IMR-90 (cell line): ENCODE measurements at regions not wholly inside any gene's neighbourhood (a gene's known extent, or its start where the extent isn't known, plus 50 kb on each side); places are given as distances from the start of the nearest gene placed in this dataset.

ENCODE experiments used
- BHLHE40 ChIP-seq: fragments of 150-350 bp; IDR thresholded peaks from 2 replicates; pipeline ENCODE4 v1.6.1; 2016; ENCODE audit warnings: mild to moderate bottlenecking, low read depth, low read length
- FOS ChIP-seq: fragments of 150-350 bp; IDR thresholded peaks from 2 replicates; pipeline ENCODE4 v1.6.1; 2016; ENCODE audit warnings: low read depth, low read length
- MAFK ChIP-seq: IDR thresholded peaks from 2 replicates; pipeline ENCODE4 v1.6.1; 2012; ENCODE audit warnings: low read depth, low read length, improper control_type of control experiment
- MXI1 ChIP-seq: IDR thresholded peaks from 2 replicates; pipeline ENCODE4 v1.6.1; 2012; ENCODE audit warnings: low read depth, mild to moderate bottlenecking, low read length, moderate library complexity, borderline replicate concordance
- POLR2A ChIP-seq: IDR thresholded peaks from 2 replicates; pipeline ENCODE4 v1.6.1; 2012; ENCODE audit warnings: mild to moderate bottlenecking, low read depth, low read length
- RAD21 ChIP-seq: IDR thresholded peaks from 2 replicates; pipeline ENCODE4 v1.6.1; 2012; ENCODE audit warnings: low read length, improper control_type of control experiment
- RFX5 ChIP-seq: IDR thresholded peaks from 2 replicates; pipeline ENCODE4 v1.8.0; 2012; ENCODE audit warnings: low read depth, mild to moderate bottlenecking, low read length, moderate library complexity
- SMC3 ChIP-seq: fragments of 150-350 bp; IDR thresholded peaks from 2 replicates; pipeline ENCODE4 v1.6.1; 2016; ENCODE audit warnings: low read depth, mild to moderate bottlenecking, antibody characterized with exemption, low read length, moderate library complexity
- USF2 ChIP-seq: fragments of 150-350 bp; IDR thresholded peaks from 2 replicates; pipeline ENCODE4 v1.6.1; 2017; ENCODE audit warnings: mild to moderate bottlenecking, antibody characterized with exemption, low read length, low read depth
- TF ChIP-seq, protein P1 (sequence below): conservative IDR thresholded peaks from 2 replicates; pipeline ENCODE4 v1.5.1; 2012; ENCODE audit warnings: mild to moderate bottlenecking, low read depth, low read length, improper control_type of control experiment

DNA sequence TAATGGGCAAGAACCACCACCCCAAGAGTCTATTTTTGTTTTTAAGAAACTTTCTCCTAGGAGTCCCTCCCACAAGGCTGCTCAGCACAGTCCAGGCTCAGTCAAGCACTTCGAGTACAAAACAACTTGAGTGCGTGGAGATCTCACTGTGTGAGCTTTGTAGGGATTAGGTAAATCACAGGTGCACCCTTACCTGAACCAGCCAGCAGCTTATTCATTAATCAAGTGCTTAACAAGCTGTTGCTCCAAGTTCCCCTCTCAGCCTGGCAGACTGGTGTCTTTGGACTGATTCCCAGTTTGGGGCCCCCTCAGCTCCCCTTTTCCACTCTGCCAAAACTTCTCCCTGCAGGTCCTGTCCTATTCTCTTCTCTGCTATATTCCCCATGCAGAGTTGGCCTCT lies 133.1 kb downstream of the LY86 start:
- no peak for TF ChIP-seq BHLHE40
- TF ChIP-seq, protein P1, sequence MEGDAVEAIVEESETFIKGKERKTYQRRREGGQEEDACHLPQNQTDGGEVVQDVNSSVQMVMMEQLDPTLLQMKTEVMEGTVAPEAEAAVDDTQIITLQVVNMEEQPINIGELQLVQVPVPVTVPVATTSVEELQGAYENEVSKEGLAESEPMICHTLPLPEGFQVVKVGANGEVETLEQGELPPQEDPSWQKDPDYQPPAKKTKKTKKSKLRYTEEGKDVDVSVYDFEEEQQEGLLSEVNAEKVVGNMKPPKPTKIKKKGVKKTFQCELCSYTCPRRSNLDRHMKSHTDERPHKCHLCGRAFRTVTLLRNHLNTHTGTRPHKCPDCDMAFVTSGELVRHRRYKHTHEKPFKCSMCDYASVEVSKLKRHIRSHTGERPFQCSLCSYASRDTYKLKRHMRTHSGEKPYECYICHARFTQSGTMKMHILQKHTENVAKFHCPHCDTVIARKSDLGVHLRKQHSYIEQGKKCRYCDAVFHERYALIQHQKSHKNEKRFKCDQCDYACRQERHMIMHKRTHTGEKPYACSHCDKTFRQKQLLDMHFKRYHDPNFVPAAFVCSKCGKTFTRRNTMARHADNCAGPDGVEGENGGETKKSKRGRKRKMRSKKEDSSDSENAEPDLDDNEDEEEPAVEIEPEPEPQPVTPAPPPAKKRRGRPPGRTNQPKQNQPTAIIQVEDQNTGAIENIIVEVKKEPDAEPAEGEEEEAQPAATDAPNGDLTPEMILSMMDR: no peak
- no peak for TF ChIP-seq POLR2A
- no peak for TF ChIP-seq RAD21
- no peak for TF ChIP-seq MXI1
- TF ChIP-seq FOS: no peak
- no peak for TF ChIP-seq RFX5
- TF ChIP-seq MAFK: no peak
- no peak for TF ChIP-seq SMC3
- TF ChIP-seq USF2: no peak
